RWPE2 (cell line): ENCODE measurements at regions not wholly inside any gene's neighbourhood (a gene's known extent, or its start where the extent isn't known, plus 50 kb on each side); places are given as distances from the start of the nearest gene placed in this dataset.

Source experiments
- ATAC-seq: fragments of 200-7000 bp; cut with Tn5 transposase; 3 replicates; pipeline ENCODE4 v1.9.1; 2021; ENCODE audit warnings: low read depth
- DNase-seq: peaks from one replicate; pipeline ENCODE4 v3.0.0-alpha.2; 2020; ENCODE audit warnings: low spot score
- H3K27ac ChIP-seq: fragments of 450-650 bp; 2 replicates; pipeline ENCODE4 v1.5.1; 2017; ENCODE audit warnings: mild to moderate bottlenecking; ENCODE audit not compliant: poor library complexity, severe bottlenecking
- H3K27me3 ChIP-seq: fragments of 250-450 bp; sonication (Bioruptor Pico); 2 replicates; pipeline ENCODE4 v1.5.1; 2021; ENCODE audit warnings: mild to moderate bottlenecking, moderate library complexity; ENCODE audit not compliant: insufficient read depth, poor library complexity, severe bottlenecking
- H3K36me3 ChIP-seq: fragments of 250-450 bp; sonication (Bioruptor Pico); 2 replicates; pipeline ENCODE4 v1.5.1; 2020; ENCODE audit warnings: low read depth, mild to moderate bottlenecking, moderate library complexity
- H3K4me1 ChIP-seq: fragments of 250-450 bp; sonication (Bioruptor Pico); 2 replicates; pipeline ENCODE4 v1.5.1; 2021; ENCODE audit warnings: mild to moderate bottlenecking, moderate library complexity; ENCODE audit not compliant: insufficient read depth, poor library complexity, severe bottlenecking
- H3K4me3 ChIP-seq: fragments of 250-450 bp; sonication (Bioruptor Pico); 2 replicates; pipeline ENCODE4 v1.5.1; 2021; ENCODE audit warnings: mild to moderate bottlenecking, moderate library complexity; ENCODE audit not compliant: severe bottlenecking
- H3K9me3 ChIP-seq: fragments of 250-450 bp; sonication (Bioruptor Pico); 2 replicates; pipeline ENCODE4 v1.5.1; 2021; ENCODE audit warnings: mild to moderate bottlenecking, moderate library complexity; ENCODE audit not compliant: severe bottlenecking
- CTCF ChIP-seq: fragments of 450-650 bp; IDR thresholded peaks from one replicate; pipeline ENCODE4 v1.5.1; 2017; ENCODE audit warnings: mild to moderate bottlenecking, moderate library complexity; ENCODE audit not compliant: poor library complexity, severe bottlenecking

GRCh38 chr2:219959471-219959870, 332.0 kb downstream of the SLC4A3 start:
- Histone ChIP-seq H3K27ac (no peak overlapping the region), H3K27me3 (no peaks in the 10 kb centered on the region), H3K4me1 (no peaks in the 10 kb centered on the region), H3K9me3 (no peaks in the 10 kb centered on the region), H3K4me3 (no peak overlapping the region), H3K36me3 (no peaks in the 10 kb centered on the region)
- TF ChIP-seq CTCF = no peak
- ATAC-seq = no peak
- DNase-seq = no peak

- Histone ChIP-seq H3K27me3 (no peaks in the 10 kb centered on the region), H3K27ac (no peak overlapping the region), H3K9me3 (no peaks in the 10 kb centered on the region), H3K36me3 (no peaks in the 10 kb centered on the region), H3K4me3 (no peak overlapping the region), H3K4me1 (no peaks in the 10 kb centered on the region)
- no peak for TF ChIP-seq CTCF
- ATAC-seq (no peak), DNase-seq (no peak)
Observed at GRCh38 chr2:219961947-219962498, 334.6 kb downstream of the SLC4A3 start.

GRCh38 chr2:219962801-219963200, 335.4 kb downstream of the SLC4A3 start:
- no peak for ATAC-seq
- TF ChIP-seq CTCF = no peak

DNA sequence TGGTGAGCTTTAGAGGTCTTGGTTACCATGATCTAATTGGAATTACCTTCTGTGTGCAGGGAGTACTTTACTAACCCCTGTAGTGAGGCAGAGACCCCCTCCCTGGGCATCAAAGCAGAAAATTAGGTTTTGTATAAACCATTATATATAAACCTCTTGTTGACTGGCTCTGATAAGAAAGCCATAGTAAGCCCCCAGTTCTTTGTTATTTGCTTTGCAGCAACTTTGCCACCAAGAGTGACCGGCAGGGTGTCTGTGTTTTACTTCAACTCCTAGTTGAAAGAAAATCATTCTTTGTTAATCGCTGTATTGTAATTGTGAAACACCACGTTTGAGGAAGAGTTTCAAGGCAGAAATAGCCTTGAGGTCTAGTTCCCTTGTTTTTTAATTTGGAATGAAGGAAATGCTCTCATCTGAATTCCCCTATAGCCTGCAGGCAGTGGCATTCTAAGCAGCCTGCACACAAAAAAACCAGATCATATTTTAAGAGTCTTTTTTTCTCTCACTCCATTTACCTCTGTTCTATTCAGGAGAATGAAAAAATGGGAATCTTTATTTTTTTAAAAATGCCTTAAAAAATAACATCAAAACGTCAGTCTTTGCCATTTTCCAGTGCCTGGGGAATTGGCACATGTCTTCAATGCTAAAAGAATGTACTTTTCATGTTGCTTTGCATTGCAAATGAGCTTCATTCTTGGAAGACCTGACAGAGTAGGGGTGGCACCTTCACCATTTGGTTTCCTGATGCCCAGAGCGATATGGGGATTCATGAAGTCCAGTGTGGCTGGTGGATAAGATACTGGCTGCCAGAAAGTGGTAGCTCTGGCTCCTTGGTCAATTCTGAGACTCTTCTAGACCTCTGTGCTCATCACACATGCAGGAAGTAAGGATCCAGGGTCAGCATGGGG, 338.1 kb downstream of the SLC4A3 start:
- Histone ChIP-seq H3K9me3 (no peaks in the 10 kb centered on the region), H3K27me3 (no peaks in the 10 kb centered on the region), H3K4me3 (no peak overlapping the region), H3K4me1 (peaks cover 23% of the 10 kb centered on the region), H3K36me3 (no peaks in the 10 kb centered on the region), H3K27ac (no peak overlapping the region)
- no peak for ATAC-seq
- no peak for DNase-seq
- TF ChIP-seq CTCF = no peak

More at GRCh38 chr2:219962801-219963200, 335.4 kb downstream of the SLC4A3 start:
- Histone ChIP-seq H3K27me3 (no peaks in the 10 kb centered on the region), H3K27ac (no peak overlapping the region), H3K4me1 (peaks cover under 1% of the 10 kb centered on the region), H3K9me3 (no peaks in the 10 kb centered on the region), H3K36me3 (no peaks in the 10 kb centered on the region), H3K4me3 (no peak overlapping the region)
- DNase-seq = no peak
